Endothelial cell of umbilical vein (primary cell): ENCODE measurements at regions not wholly inside any gene's neighbourhood (a gene's known extent, or its start where the extent isn't known, plus 50 kb on each side); places are given as distances from the start of the nearest gene placed in this dataset.
A peak's percentile ranks its signal among the peaks of the same experiment; 100 is the strongest.

Source experiments
- BruUV-seq: library from RNA; stranded (reverse); fragments of 400-500 nt; replicated peaks from 2 replicates; lab custom pipeline; 2021; lab: Mats Ljungman, UMichigan
- CTCF ChIA-PET: fragments of 300-600, 350-600 bp; sonication (Branson Sonifier 250); formaldehyde crosslinking; loops from one replicate; lab custom pipeline; 2021; ENCODE audit warnings: antibody characterized with exemption, inconsistent platforms; lab: Charles Lee
- POLR2A ChIA-PET: fragments of 300-600, 350-600 bp; sonication (Branson Sonifier 250); formaldehyde crosslinking; loops from one replicate; lab custom pipeline; 2021; ENCODE audit warnings: antibody characterized with exemption, inconsistent platforms; lab: Charles Lee
- DNase-seq: peaks from one replicate; pipeline ENCODE4 v3.0.0-alpha.2; 2011; ENCODE audit warnings: low read depth, low spot score
- FAIRE-seq: peaks from 2 replicates; lab custom pipeline; 2011; peaks lifted over from hg19 to GRCh38; lab: Jason Lieb, UNC
- H2AFZ ChIP-seq: 2 replicates; pipeline ENCODE4 v1.6.0; 2012; ENCODE audit warnings: low read depth, low read length, control low read depth, inconsistent platforms
- H3K27ac ChIP-seq: 2 replicates; pipeline ENCODE4 v1.5.1; 2011; ENCODE audit warnings: low read depth, mild to moderate bottlenecking, control low read depth, low read length, moderate library complexity; ENCODE audit not compliant: insufficient read depth
- H3K27me3 ChIP-seq, 2 experiments: 2 replicates each; pipeline versions ENCODE4 v1.6.0 to v1.6.1; 2011; ENCODE audit warnings: low read length in 2 of 2, mixed read lengths in 1 of 2; ENCODE audit not compliant: control insufficient read depth in 2 of 2, insufficient read depth in 2 of 2
- H3K36me3 ChIP-seq, 2 experiments: 2 replicates in 1 of 2; 3 replicates in 1 of 2; pipeline ENCODE4 v1.5.1; 2011; ENCODE audit warnings: low read length in 2 of 2, mild to moderate bottlenecking in 1 of 2, moderate library complexity in 1 of 2; ENCODE audit not compliant: control insufficient read depth in 2 of 2, insufficient read depth in 2 of 2; ENCODE audit errors: extremely low read depth in 1 of 2
- H3K4me1 ChIP-seq: 3 replicates; pipeline ENCODE4 v1.5.1; 2011; ENCODE audit warnings: mild to moderate bottlenecking, low read length; ENCODE audit not compliant: control insufficient read depth, insufficient read depth; ENCODE audit errors: extremely low read depth
- H3K4me2 ChIP-seq: 2 replicates; pipeline ENCODE4 v1.6.1; 2011; ENCODE audit warnings: low read length, control low read depth, mixed read lengths; ENCODE audit not compliant: insufficient read depth
- H3K4me3 ChIP-seq, 3 experiments: fragments of 200-600 bp in 1 of 3; sonication (generic), shearing (Covaris generic) in 1 of 3; replicated peaks in 1 of 3; 2 replicates each; pipeline ENCODE4 v1.5.1; 2011 to 2016; ENCODE audit warnings: control low read depth in 3 of 3, low read length in 3 of 3, mild to moderate bottlenecking in 2 of 3, inconsistent platforms in 1 of 3, low read depth in 1 of 3, moderate library complexity in 1 of 3; ENCODE audit not compliant: insufficient read depth in 1 of 3
- H3K79me2 ChIP-seq: 2 replicates; pipeline ENCODE4 v1.6.0; 2012; ENCODE audit warnings: low read length, inconsistent platforms; ENCODE audit not compliant: control insufficient read depth, insufficient read depth
- H3K9ac ChIP-seq: replicated peaks from 2 replicates; pipeline ENCODE3; 2011; ENCODE audit warnings: low read length, control low read depth; ENCODE audit not compliant: insufficient read depth; ENCODE audit errors: extremely low read depth
- H3K9me1 ChIP-seq: replicated peaks from 3 replicates; pipeline ENCODE4 v1.6.0; 2011; ENCODE audit warnings: mild to moderate bottlenecking, low read length; ENCODE audit not compliant: control insufficient read depth, insufficient read depth; ENCODE audit errors: extremely low read depth
- H3K9me3 ChIP-seq: replicated peaks from 2 replicates; pipeline ENCODE4 v1.5.1; 2012; ENCODE audit warnings: low read length, inconsistent platforms; ENCODE audit not compliant: control insufficient read depth, insufficient read depth
- H4K20me1 ChIP-seq: replicated peaks from 2 replicates; pipeline ENCODE3; 2011; ENCODE audit warnings: mild to moderate bottlenecking, low read length; ENCODE audit not compliant: control insufficient read depth, insufficient read depth; ENCODE audit errors: extremely low read depth
- CTCF ChIP-seq, 2 donors: IDR thresholded peaks; 1 replicate in 1 of 2; 2 replicates in 1 of 2; pipeline ENCODE4 v1.5.1; 2011; ENCODE audit warnings: low read length in 2 of 2, mild to moderate bottlenecking in 2 of 2, moderate library complexity in 2 of 2, control low read depth in 1 of 2, inconsistent platforms in 1 of 2, low read depth in 1 of 2; ENCODE audit not compliant: insufficient read depth in 1 of 2; ENCODE audit errors: extremely low read depth in 1 of 2
- EZH2 ChIP-seq: IDR thresholded peaks from 2 replicates; pipeline ENCODE4 v1.6.1; 2012; ENCODE audit warnings: borderline replicate concordance, low read depth, mild to moderate bottlenecking, moderate library complexity, low read length, inconsistent platforms; ENCODE audit not compliant: severe bottlenecking
- FOS ChIP-seq: IDR thresholded peaks from 2 replicates; pipeline ENCODE4 v1.6.1; 2011; ENCODE audit warnings: mild to moderate bottlenecking, low read length, moderate library complexity, borderline replicate concordance; ENCODE audit not compliant: insufficient read depth
- GATA2 ChIP-seq: IDR thresholded peaks from 2 replicates; pipeline ENCODE4 v1.7.0; 2011; ENCODE audit warnings: low read depth, mild to moderate bottlenecking, moderate library complexity, mixed read lengths, low read length; ENCODE audit not compliant: insufficient read length, insufficient read depth
- JUN ChIP-seq: IDR thresholded peaks from 2 replicates; pipeline ENCODE4 v1.6.1; 2011; ENCODE audit warnings: borderline replicate concordance, low read depth; ENCODE audit not compliant: insufficient read length, insufficient read depth
- MAX ChIP-seq: IDR thresholded peaks from 2 replicates; pipeline ENCODE4 v1.6.1; 2011; ENCODE audit not compliant: insufficient read depth, insufficient read length
- MYC ChIP-seq: IDR thresholded peaks from one replicate; pipeline ENCODE4 v1.6.1; 2011; ENCODE audit warnings: mild to moderate bottlenecking, low read depth, low read length
- POLR2A ChIP-seq: IDR thresholded peaks from 2 replicates; pipeline ENCODE4 v1.6.1; 2012; ENCODE audit warnings: low read depth, mild to moderate bottlenecking, control low read depth, low read length
- POLR2AphosphoS5 ChIP-seq: IDR thresholded peaks from 2 replicates; pipeline ENCODE4 v1.6.1; 2012; ENCODE audit warnings: low read depth, mild to moderate bottlenecking, control low read depth, low read length, moderate library complexity; ENCODE audit not compliant: insufficient read depth
- dilution Hi-C: fragments of 300-500 bp; cut with MboI; formaldehyde crosslinking; loops from one replicate; pipeline ENCODE4 v1.15.0; 2019; ENCODE audit warnings: low sequenced_read_pairs; ENCODE audit not compliant: extremely low pct_ligation_motif_present
- intact Hi-C: fragments of 100-400 bp; cut with micrococcal nuclease; formaldehyde crosslinking; loops from one replicate; pipeline ENCODE4 v1.10.0; 2022

- Histone ChIP-seq H3K36me3 (no peaks in the 10 kb centered on the region), H3K9me1 (no peaks in the 10 kb centered on the region), H4K20me1 (no peaks in the 10 kb centered on the region), H3K4me2 (no peak overlapping the region), H3K9me3 (no peaks in the 10 kb centered on the region), H3K4me1 (peaks cover 22% of the 10 kb centered on the region), H3K27ac (no peak overlapping the region), H3K79me2 (no peaks in the 10 kb centered on the region), H2AFZ (no peak overlapping the region), H3K27me3 (no peaks in the 10 kb centered on the region), H3K4me3 (no peak overlapping the region), H3K9ac (no peak overlapping the region)
- ChIA-PET CTCF (interaction anchor here (0.8 to 1.2 kb wide), 3 partner anchors 8 to 24 kb away, joined by 3 to 5 read pairs (median 3); no protein-coding TSS in a partner anchor), POLR2A (no interaction called here)
- FAIRE-seq (no peak), DNase-seq (peak; percentile 57)
- dilution Hi-C loops (no loop called here), intact Hi-C loops (no loop called here)
- TF ChIP-seq FOS (no peak), JUN (no peak), POLR2A (no peak), MAX (no peak), GATA2 (no peak), MYC (no peak), POLR2AphosphoS5 (no peak), EZH2 (no peak), CTCF (IDR thresholded peaks at IDR 0.05; ENCODE audit: extremely low read depth in 1 of 2, insufficient read depth in 1 of 2, low read depth in 1 of 2, low read length in 2 of 2) (no peak)
- BruUV-seq, result no TSS peak
Observed at GRCh38 chr11:8838248-8838647, 72.7 kb upstream of the AKIP1 start.
